A673 (cell line): ENCODE measurements at regions not wholly inside any gene's neighbourhood (a gene's known extent, or its start where the extent isn't known, plus 50 kb on each side); places are given as distances from the start of the nearest gene placed in this dataset.

Experiments used
- BruUV-seq: library from RNA; stranded (reverse); fragments of 400-500 nt; replicated peaks from 2 replicates; lab custom pipeline; 2021; lab: Mats Ljungman, UMichigan
- CTCF ChIA-PET: fragments of 300-600 bp; sonication (Branson Sonifier 250); formaldehyde crosslinking; loops from one replicate; lab custom pipeline; 2022; ENCODE audit warnings: antibody characterized with exemption; lab: Charles Lee
- POLR2A ChIA-PET: fragments of 300-600 bp; sonication (Branson Sonifier 250); formaldehyde crosslinking; loops from one replicate; lab custom pipeline; 2022; ENCODE audit warnings: antibody characterized with exemption; ENCODE audit not compliant: low non-redundant PET; lab: Charles Lee
- DNase-seq: peaks from one replicate; pipeline ENCODE4 v3.0.0-alpha.2; 2015; ENCODE audit warnings: low spot score
- H3K27ac ChIP-seq: fragments of 200-600 bp; sonication (generic); 2 replicates; pipeline ENCODE4 v1.5.1; 2016; ENCODE audit warnings: mixed run types, low read depth, mild to moderate bottlenecking, mixed read lengths, antibody characterized with exemption, low read length; ENCODE audit not compliant: poor library complexity, severe bottlenecking
- H3K27me3 ChIP-seq: fragments of 200-600 bp; sonication (generic); replicated peaks from 2 replicates; pipeline ENCODE4 v1.6.1; 2017; ENCODE audit warnings: mixed run types, low read depth, mild to moderate bottlenecking, mixed read lengths, antibody characterized with exemption, low read length; ENCODE audit not compliant: insufficient read depth, poor library complexity
- H3K36me3 ChIP-seq: fragments of 200-600 bp; sonication (generic); 2 replicates; pipeline ENCODE4 v1.6.1; 2016; ENCODE audit warnings: mixed run types, mild to moderate bottlenecking, mixed read lengths, antibody characterized with exemption, low read length; ENCODE audit not compliant: insufficient read depth, poor library complexity, severe bottlenecking
- H3K4me1 ChIP-seq: fragments of 200-600 bp; sonication (generic); 2 replicates; pipeline ENCODE4 v1.6.1; 2017; ENCODE audit warnings: mixed run types, mild to moderate bottlenecking, mixed read lengths, antibody characterized with exemption, low read length; ENCODE audit not compliant: insufficient read depth, poor library complexity, severe bottlenecking
- H3K4me3 ChIP-seq: fragments of 200-600 bp; sonication (generic); 2 replicates; pipeline ENCODE4 v1.5.1; 2016; ENCODE audit warnings: low read depth, mixed run types, mild to moderate bottlenecking, mixed read lengths, low read length; ENCODE audit not compliant: poor library complexity, severe bottlenecking
- H3K9me3 ChIP-seq: fragments of 200-600 bp; sonication (generic); 2 replicates; pipeline ENCODE4 v1.6.1; 2016; ENCODE audit warnings: mixed run types, low read depth, mild to moderate bottlenecking, mixed read lengths, antibody characterized with exemption, low read length; ENCODE audit not compliant: poor library complexity, severe bottlenecking
- CTCF ChIP-seq: fragments of 300-800, 200-600 bp; sonication (generic); conservative IDR thresholded peaks from 2 replicates; pipeline ENCODE4 v1.5.1; 2017; ENCODE audit warnings: low read depth, mild to moderate bottlenecking, antibody characterized with exemption, low read length, moderate library complexity, mixed read lengths
- EZH2 ChIP-seq: fragments of 200-600 bp; sonication (generic); IDR thresholded peaks from 2 replicates; pipeline ENCODE4 v1.6.1; 2017; ENCODE audit warnings: borderline replicate concordance, low read depth, mild to moderate bottlenecking, mixed read lengths, antibody characterized with exemption, low read length; ENCODE audit not compliant: poor library complexity, severe bottlenecking
- intact Hi-C: fragments of 100-400 bp; cut with micrococcal nuclease; formaldehyde crosslinking; loops from one replicate; pipeline ENCODE4 v1.10.0; 2022; ENCODE audit not compliant: unreplicated experiment

GRCh38 chr5:173710528-173710927, 94.1 kb upstream of the BOD1 start:
- no TSS peak for BruUV-seq
- Histone ChIP-seq H3K27me3 (no peaks in the 10 kb centered on the region), H3K36me3 (no peaks in the 10 kb centered on the region), H3K27ac (no peak overlapping the region), H3K4me3 (no peak overlapping the region), H3K4me1 (no peaks in the 10 kb centered on the region), H3K9me3 (no peaks in the 10 kb centered on the region)
- TF ChIP-seq EZH2 (no peak), CTCF (no peak)
- ChIA-PET POLR2A (no interaction called here), CTCF (no interaction called here)
- intact Hi-C loops = no loop called here
- DNase-seq = no peak

GRCh38 chr5:173711466-173711865, 95.0 kb upstream of the BOD1 start:
- Histone ChIP-seq H3K9me3 (no peaks in the 10 kb centered on the region), H3K36me3 (no peaks in the 10 kb centered on the region), H3K27ac (no peak overlapping the region), H3K4me1 (no peaks in the 10 kb centered on the region), H3K4me3 (no peak overlapping the region), H3K27me3 (no peaks in the 10 kb centered on the region)
- POLR2A ChIA-PET = no interaction called here
- no peak for DNase-seq
- CTCF ChIA-PET = no interaction called here
- TF ChIP-seq EZH2 (no peak), CTCF (no peak)
- BruUV-seq = no TSS peak
- intact Hi-C loops = no loop called here

- intact Hi-C loops = no loop called here
- no peaks in the 10 kb centered on the region for H3K4me1 ChIP-seq
- no peak for TF ChIP-seq EZH2
- TF ChIP-seq CTCF = no peak
- no peaks in the 10 kb centered on the region for H3K36me3 ChIP-seq
- ChIA-PET CTCF (no interaction called here), POLR2A (no interaction called here)
- no peaks in the 10 kb centered on the region for H3K27me3 ChIP-seq
- H3K9me3 ChIP-seq = no peaks in the 10 kb centered on the region
- H3K27ac ChIP-seq = no peak overlapping the region
- H3K4me3 ChIP-seq = no peak overlapping the region
- BruUV-seq = no TSS peak
- no peak for DNase-seq
Observed at GRCh38 chr5:173712609-173713175, 96.2 kb upstream of the BOD1 start.
